OCI-LY7 (cell line): ENCODE measurements at regions not wholly inside any gene's neighbourhood (a gene's known extent, or its start where the extent isn't known, plus 50 kb on each side); places are given as distances from the start of the nearest gene placed in this dataset.

Experiments used
- BruUV-seq: library from RNA; stranded (reverse); fragments of 400-500 nt; replicated peaks from 2 replicates; lab custom pipeline; 2021; lab: Mats Ljungman, UMichigan
- CTCF ChIA-PET: fragments of 300-600 bp; sonication (Branson Sonifier 250); formaldehyde crosslinking; loops from one replicate; lab custom pipeline; 2022; ENCODE audit warnings: antibody characterized with exemption; ENCODE audit not compliant: unreplicated experiment; lab: Charles Lee
- POLR2A ChIA-PET: fragments of 300-600 bp; sonication (Branson Sonifier 250); formaldehyde crosslinking; loops from one replicate; lab custom pipeline; 2022; ENCODE audit warnings: antibody characterized with exemption; lab: Charles Lee
- DNase-seq: peaks from one replicate; pipeline ENCODE4 v3.0.0-alpha.2; 2015; ENCODE audit warnings: low spot score
- H2AFZ ChIP-seq: fragments of 200-600 bp; sonication (generic), shearing (Covaris generic); 2 replicates; pipeline ENCODE4 v1.6.1; 2014; ENCODE audit warnings: mild to moderate bottlenecking, antibody characterized with exemption, low read length, moderate library complexity
- H3K27ac ChIP-seq: fragments of 200-600 bp; sonication (generic); 2 replicates; pipeline ENCODE4 v1.5.1; 2014; ENCODE audit warnings: mixed run types, low read depth, mild to moderate bottlenecking, moderate library complexity, low read length, inconsistent platforms; ENCODE audit not compliant: poor library complexity, severe bottlenecking
- H3K36me3 ChIP-seq: fragments of 200-600 bp; sonication (generic); 2 replicates; pipeline ENCODE4 v1.6.1; 2014; ENCODE audit warnings: mild to moderate bottlenecking, antibody characterized with exemption, low read length, moderate library complexity, mixed read lengths; ENCODE audit not compliant: insufficient read depth
- H3K4me1 ChIP-seq: fragments of 200-600 bp; sonication (generic); 2 replicates; pipeline ENCODE4 v1.5.1; 2014; ENCODE audit warnings: mild to moderate bottlenecking, low read length; ENCODE audit not compliant: insufficient read depth, poor library complexity, severe bottlenecking
- H3K4me2 ChIP-seq: fragments of 200-600 bp; sonication (generic); 2 replicates; pipeline ENCODE4 v1.6.1; 2014; ENCODE audit warnings: mild to moderate bottlenecking, low read length
- H3K4me3 ChIP-seq: fragments of 200-600 bp; sonication (generic); 2 replicates; pipeline ENCODE4 v1.5.1; 2014; ENCODE audit warnings: mild to moderate bottlenecking, low read depth, low read length; ENCODE audit not compliant: poor library complexity, severe bottlenecking
- H3K79me2 ChIP-seq: fragments of 200-600 bp; sonication (generic); 2 replicates; pipeline ENCODE4 v1.6.1; 2016; ENCODE audit warnings: low read depth, mild to moderate bottlenecking, low read length, moderate library complexity, mixed read lengths; ENCODE audit not compliant: insufficient read depth
- H3K9me2 ChIP-seq: fragments of 200-600 bp; sonication (generic); 2 replicates; pipeline ENCODE4 v1.6.1; 2016; ENCODE audit warnings: mild to moderate bottlenecking, low read length, mixed read lengths; ENCODE audit not compliant: insufficient read depth
- H3K9me3 ChIP-seq: fragments of 200-600 bp; sonication (generic); 2 replicates; pipeline ENCODE4 v1.6.1; 2014; ENCODE audit warnings: mild to moderate bottlenecking, mixed run types, low read length, mixed read lengths
- H4K20me1 ChIP-seq: fragments of 200-600 bp; sonication (generic); 2 replicates; pipeline ENCODE4 v1.6.1; 2014; ENCODE audit warnings: mild to moderate bottlenecking, antibody characterized with exemption, low read length, moderate library complexity, mixed read lengths; ENCODE audit not compliant: insufficient read depth
- CTCF ChIP-seq: fragments of 200-600 bp; sonication (generic); conservative IDR thresholded peaks from 2 replicates; pipeline ENCODE4 v1.5.1; 2014; ENCODE audit warnings: mild to moderate bottlenecking, antibody characterized with exemption, low read length, moderate library complexity, mixed read lengths
- EZH2phosphoT487 ChIP-seq: fragments of 200-600 bp; sonication (generic); IDR thresholded peaks from 2 replicates; pipeline ENCODE4 v1.6.1; 2018; ENCODE audit warnings: low read depth, borderline replicate concordance, mild to moderate bottlenecking, mixed run types, antibody characterized with exemption, low read length, moderate library complexity, mixed read lengths
- intact Hi-C: fragments of 100-400 bp; cut with micrococcal nuclease; formaldehyde crosslinking; loops from one replicate; pipeline ENCODE4 v1.10.0; 2022; ENCODE audit not compliant: unreplicated experiment

GRCh38 chr3:96214941-96215340, 599.5 kb upstream of the EPHA6 start:
- TF ChIP-seq EZH2phosphoT487, result no peak
- no peak for TF ChIP-seq CTCF
- Histone ChIP-seq H4K20me1 (no peaks in the 10 kb centered on the region), H3K4me2 (no peak overlapping the region), H3K4me1 (no peaks in the 10 kb centered on the region), H3K36me3 (no peaks in the 10 kb centered on the region), H2AFZ (no peak overlapping the region), H3K9me2 (no peaks in the 10 kb centered on the region), H3K4me3 (no peak overlapping the region), H3K27ac (no peak overlapping the region), H3K79me2 (no peaks in the 10 kb centered on the region), H3K9me3 (peaks cover 10% of the 10 kb centered on the region; the same call in 1 of the 2 replicates)
- no peak for DNase-seq
- intact Hi-C loops, result no loop called here
- ChIA-PET CTCF (no interaction called here), POLR2A (no interaction called here)
- BruUV-seq, result no TSS peak

GRCh38 chr3:96225494-96225893, 588.9 kb upstream of the EPHA6 start:
- intact Hi-C loops, result no loop called here
- no peaks in the 10 kb centered on the region for H3K36me3 ChIP-seq
- ChIA-PET POLR2A (interaction anchor here (1.3 kb wide), 1 partner anchor 35 kb away, joined by 3 read pairs; no protein-coding TSS in a partner anchor), CTCF (no interaction called here)
- no peak overlapping the region for H3K4me2 ChIP-seq
- no peak overlapping the region for H3K27ac ChIP-seq
- no peaks in the 10 kb centered on the region; the same call in 1 of the 2 replicates for H3K9me3 ChIP-seq
- BruUV-seq, result no TSS peak
- H3K9me2 ChIP-seq, result no peaks in the 10 kb centered on the region
- no peaks in the 10 kb centered on the region for H3K79me2 ChIP-seq
- no peaks in the 10 kb centered on the region for H4K20me1 ChIP-seq
- no peak overlapping the region for H3K4me3 ChIP-seq
- TF ChIP-seq CTCF, result no peak
- TF ChIP-seq EZH2phosphoT487, result no peak
- no peak overlapping the region for H2AFZ ChIP-seq
- no peaks in the 10 kb centered on the region for H3K4me1 ChIP-seq
- no peak for DNase-seq

GRCh38 chr3:96233679-96234078, 580.7 kb upstream of the EPHA6 start:
- Histone ChIP-seq H3K79me2 (no peaks in the 10 kb centered on the region), H3K4me2 (no peak overlapping the region), H3K27ac (no peak overlapping the region), H3K9me2 (no peaks in the 10 kb centered on the region), H2AFZ (no peak overlapping the region), H3K36me3 (no peaks in the 10 kb centered on the region), H3K4me1 (no peaks in the 10 kb centered on the region), H4K20me1 (no peaks in the 10 kb centered on the region), H3K4me3 (no peak overlapping the region), H3K9me3 (no peaks in the 10 kb centered on the region)
- no peak for DNase-seq
- POLR2A ChIA-PET, result no interaction called here
- intact Hi-C loops, result no loop called here
- BruUV-seq, result no TSS peak
- TF ChIP-seq EZH2phosphoT487, result no peak
- no peak for TF ChIP-seq CTCF
- CTCF ChIA-PET, result no interaction called here
